ENCODE measurements at regions not wholly inside any gene's neighbourhood (a gene's known extent, or its start where the extent isn't known, plus 50 kb on each side); places are given as distances from the start of the nearest gene placed in this dataset.

- no peak overlapping the region for H3K4me2 ChIP-seq
- H3K36me3 ChIP-seq: no peaks in the 10 kb centered on the region
- DNase-seq (ENCODE audit: low spot score): no peak
- no peak overlapping the region for H3K4me3 ChIP-seq
- TF ChIP-seq, protein P1, sequence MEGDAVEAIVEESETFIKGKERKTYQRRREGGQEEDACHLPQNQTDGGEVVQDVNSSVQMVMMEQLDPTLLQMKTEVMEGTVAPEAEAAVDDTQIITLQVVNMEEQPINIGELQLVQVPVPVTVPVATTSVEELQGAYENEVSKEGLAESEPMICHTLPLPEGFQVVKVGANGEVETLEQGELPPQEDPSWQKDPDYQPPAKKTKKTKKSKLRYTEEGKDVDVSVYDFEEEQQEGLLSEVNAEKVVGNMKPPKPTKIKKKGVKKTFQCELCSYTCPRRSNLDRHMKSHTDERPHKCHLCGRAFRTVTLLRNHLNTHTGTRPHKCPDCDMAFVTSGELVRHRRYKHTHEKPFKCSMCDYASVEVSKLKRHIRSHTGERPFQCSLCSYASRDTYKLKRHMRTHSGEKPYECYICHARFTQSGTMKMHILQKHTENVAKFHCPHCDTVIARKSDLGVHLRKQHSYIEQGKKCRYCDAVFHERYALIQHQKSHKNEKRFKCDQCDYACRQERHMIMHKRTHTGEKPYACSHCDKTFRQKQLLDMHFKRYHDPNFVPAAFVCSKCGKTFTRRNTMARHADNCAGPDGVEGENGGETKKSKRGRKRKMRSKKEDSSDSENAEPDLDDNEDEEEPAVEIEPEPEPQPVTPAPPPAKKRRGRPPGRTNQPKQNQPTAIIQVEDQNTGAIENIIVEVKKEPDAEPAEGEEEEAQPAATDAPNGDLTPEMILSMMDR (IDR thresholded peaks at IDR 0.05): no peak
- TF ChIP-seq EZH2phosphoT487 (IDR thresholded peaks at IDR 0.05) (no peak), EZH2 (IDR thresholded peaks at IDR 0.05) (no peak)
- peaks cover 15% of the 10 kb centered on the region for H3K9me3 Mint-ChIP-seq
- H2AFZ ChIP-seq (replicated peaks): no peak overlapping the region
- peaks cover 2% of the 10 kb centered on the region for H3K36me3 Mint-ChIP-seq
- no peaks in the 10 kb centered on the region for H3K4me1 ChIP-seq
- H3K27me3 Mint-ChIP-seq (ENCODE audit: insufficient read depth, low read depth): peaks cover 5% of the 10 kb centered on the region
- H3K79me2 ChIP-seq (ENCODE audit: low read depth): no peaks in the 10 kb centered on the region
- H3K9me3 ChIP-seq (ENCODE audit: low read depth): no peaks in the 10 kb centered on the region
- no peak overlapping the region for H3K27ac ChIP-seq
- no peaks in the 10 kb centered on the region for H3F3A ChIP-seq (ENCODE audit: low read depth)
- H3K27me3 ChIP-seq: no peaks in the 10 kb centered on the region
- no peak overlapping the region for H3K9ac ChIP-seq
- H3K4me1 Mint-ChIP-seq: no peaks in the 10 kb centered on the region
- H3K27ac Mint-ChIP-seq: no peak overlapping the region
- H4K20me1 ChIP-seq (ENCODE audit: low read depth): no peaks in the 10 kb centered on the region
- no peak overlapping the region for H3K4me3 Mint-ChIP-seq
Observed at GRCh38 chr11:80569832-80570231, 1129.0 kb upstream of the TENM4 start.

GRCh38 chr11:80565231-80565630 is 1124.4 kb upstream of the TENM4 start:
- no peak overlapping the region for H3K27ac Mint-ChIP-seq
- peaks cover 21% of the 10 kb centered on the region for H3K4me1 ChIP-seq
- H3K9me3 Mint-ChIP-seq: no peaks in the 10 kb centered on the region
- H3K4me3 Mint-ChIP-seq: no peak overlapping the region
- H3F3A ChIP-seq (ENCODE audit: low read depth): no peaks in the 10 kb centered on the region
- H2AFZ ChIP-seq (replicated peaks): no peak overlapping the region
- H3K9ac ChIP-seq: no peak overlapping the region
- H3K4me3 ChIP-seq: no peak overlapping the region
- H3K27me3 ChIP-seq: no peaks in the 10 kb centered on the region
- H3K4me1 Mint-ChIP-seq: no peaks in the 10 kb centered on the region
- no peak overlapping the region for H3K27ac ChIP-seq
- TF ChIP-seq, protein P1 (IDR thresholded peaks at IDR 0.05): no peak
- TF ChIP-seq EZH2phosphoT487 (IDR thresholded peaks at IDR 0.05): no peak
- TF ChIP-seq EZH2 (IDR thresholded peaks at IDR 0.05): no peak
- H4K20me1 ChIP-seq (ENCODE audit: low read depth): no peaks in the 10 kb centered on the region
- no peak overlapping the region for H3K4me2 ChIP-seq
- no peak for DNase-seq (ENCODE audit: low spot score)
- no peaks in the 10 kb centered on the region for H3K36me3 ChIP-seq
- H3K27me3 Mint-ChIP-seq (ENCODE audit: insufficient read depth, low read depth): peaks cover 2% of the 10 kb centered on the region
- H3K79me2 ChIP-seq (ENCODE audit: low read depth): no peaks in the 10 kb centered on the region
- no peaks in the 10 kb centered on the region for H3K36me3 Mint-ChIP-seq
- peaks cover 2% of the 10 kb centered on the region for H3K9me3 ChIP-seq (ENCODE audit: low read depth)

DNA sequence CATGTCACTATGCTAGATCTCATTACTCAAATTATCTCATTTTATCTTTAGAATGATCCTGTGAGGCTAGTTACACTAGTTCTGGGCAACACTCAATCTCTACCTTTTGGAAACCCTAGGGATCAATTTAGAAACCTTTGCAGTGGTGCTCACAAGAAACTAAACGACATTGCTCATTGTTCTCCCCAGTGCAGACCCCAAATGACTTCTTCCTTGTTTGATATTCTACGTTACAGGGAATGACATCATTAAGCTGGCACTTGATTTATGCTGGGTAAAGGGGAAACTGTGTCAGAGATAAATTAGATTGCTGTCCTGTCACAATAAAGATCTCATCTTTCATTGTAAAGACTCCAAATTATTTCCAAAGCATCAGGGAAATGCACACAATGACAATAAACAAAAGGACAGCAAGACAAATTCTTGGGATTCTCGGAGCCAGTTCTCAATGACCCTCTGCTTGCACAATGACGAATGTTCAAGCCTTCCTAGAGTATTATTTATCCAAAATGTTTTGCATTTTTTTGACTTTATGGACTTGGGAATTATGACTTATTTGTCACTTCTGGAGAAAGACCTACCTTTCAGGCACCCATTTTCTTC is 1121.8 kb upstream of the TENM4 start:
- Mint-ChIP-seq H3K36me3 (no peaks in the 10 kb centered on the region), H3K27me3 (ENCODE audit: insufficient read depth, low read depth) (peaks cover under 1% of the 10 kb centered on the region), H3K4me3 (no peak overlapping the region), H3K9me3 (peaks cover 2% of the 10 kb centered on the region), H3K4me1 (peaks cover 11% of the 10 kb centered on the region), H3K27ac (no peak overlapping the region)
- Histone ChIP-seq H3K27ac (no peak overlapping the region), H3K4me2 (peak overlapping the region; percentile 48), H2AFZ (replicated peaks) (peak overlapping the region; percentile 9), H3K36me3 (no peaks in the 10 kb centered on the region), H3K27me3 (no peaks in the 10 kb centered on the region), H3K9me3 (ENCODE audit: low read depth) (peaks cover 2% of the 10 kb centered on the region), H3F3A (ENCODE audit: low read depth) (peaks cover 11% of the 10 kb centered on the region), H4K20me1 (ENCODE audit: low read depth) (no peaks in the 10 kb centered on the region), H3K4me1 (peaks cover 36% of the 10 kb centered on the region), H3K4me3 (no peak overlapping the region), H3K9ac (no peak overlapping the region), H3K79me2 (ENCODE audit: low read depth) (no peaks in the 10 kb centered on the region)
- peak; percentile 54 for DNase-seq (ENCODE audit: low spot score)
- TF ChIP-seq EZH2 (IDR thresholded peaks at IDR 0.05) (no peak), EZH2phosphoT487 (IDR thresholded peaks at IDR 0.05) (no peak)
- TF ChIP-seq, protein P1 (IDR thresholded peaks at IDR 0.05): no peak

Measured in neural progenitor cell (in vitro differentiated cells).